CD4-positive, alpha-beta T cell treated with Interleukin-4 for 1 hour (primary cell): ENCODE measurements at regions not wholly inside any gene's neighbourhood (a gene's known extent, or its start where the extent isn't known, plus 50 kb on each side); places are given as distances from the start of the nearest gene placed in this dataset.
"Not testable (repeated sequence)": the region's sequence is repeated elsewhere in the genome, so short reads cannot be mapped to it uniquely, and the experiment has no call there.

ENCODE experiments used
- DNase-seq, 2 donors: peaks; one replicate each; pipeline ENCODE4 v3.0.0-alpha.2; 2020 to 2022

GRCh38 chrX:45982958-45983727 is 562.1 kb downstream of the ZNF674 start:
- DNase-seq, result not testable (repeated sequence)

GRCh38 chrX:45980726-45981125 is 564.5 kb downstream of the ZNF674 start:
- DNase-seq, result no peak

- no peak for DNase-seq
These were observed 569.6 kb downstream of the ZNF674 start for GRCh38 chrX:45975633-45976032.

- DNase-seq, result no peak
These were observed 572.6 kb downstream of the ZNF674 start for GRCh38 chrX:45972636-45973035.

GRCh38 chrX:45959567-45959966 is 585.7 kb downstream of the ZNF674 start:
- no peak for DNase-seq

GRCh38 chrX:45956191-45956870 is 588.9 kb downstream of the ZNF674 start:
- DNase-seq, result no peak

- DNase-seq, result no peak
These were observed 589.6 kb downstream of the ZNF674 start for GRCh38 chrX:45955661-45956060.

- no peak for DNase-seq
These were observed 591.2 kb downstream of the ZNF674 start for GRCh38 chrX:45954026-45954425.

- DNase-seq, result no peak
These were observed 593.2 kb downstream of the ZNF674 start for GRCh38 chrX:45952030-45952429.

- no peak for DNase-seq
These were observed 609.8 kb downstream of the ZNF674 start for GRCh38 chrX:45935408-45935807.

- DNase-seq, result no peak
These were observed 632.9 kb downstream of the ZNF674 start for GRCh38 chrX:45912316-45912715.

- DNase-seq, result no peak
These were observed 637.4 kb downstream of the ZNF674 start for GRCh38 chrX:45907786-45908185.

GRCh38 chrX:45903781-45904201 is 641.4 kb downstream of the ZNF674 start:
- no peak for DNase-seq

GRCh38 chrX:45900766-45901615 is 644.2 kb downstream of the ZNF674 start:
- DNase-seq, result no peak

- no peak for DNase-seq
These were observed 650.2 kb downstream of the ZNF674 start for GRCh38 chrX:45894864-45895645.

- DNase-seq, result no peak
These were observed 655.8 kb downstream of the ZNF674 start for GRCh38 chrX:45889471-45889870.

GRCh38 chrX:45888518-45888917 is 656.7 kb downstream of the ZNF674 start:
- DNase-seq, result no peak

GRCh38 chrX:45885931-45886330 is 659.3 kb downstream of the ZNF674 start:
- no peak for DNase-seq

- DNase-seq, result no peak
These were observed 665.7 kb downstream of the ZNF674 start for GRCh38 chrX:45879512-45879911.

- no peak for DNase-seq
These were observed 669.0 kb downstream of the ZNF674 start for GRCh38 chrX:45876206-45876605.

- no peak for DNase-seq
These were observed 671.4 kb downstream of the ZNF674 start for GRCh38 chrX:45873781-45874180.

GRCh38 chrX:45872480-45872879 is 671.8 kb upstream of the DIPK2B start:
- DNase-seq, result no peak

GRCh38 chrX:45868425-45868824 is 667.7 kb upstream of the DIPK2B start:
- no peak for DNase-seq
